HFFc6 (cell line): ENCODE measurements at regions not wholly inside any gene's neighbourhood (a gene's known extent, or its start where the extent isn't known, plus 50 kb on each side); places are given as distances from the start of the nearest gene placed in this dataset.
"Not testable (repeated sequence)": the region's sequence is repeated elsewhere in the genome, so short reads cannot be mapped to it uniquely, and the experiment has no call there.

Source experiments
- DNase-seq: peaks from one replicate; pipeline ENCODE4 v3.0.0-alpha.2; 2018
- H3K27ac Mint-ChIP-seq: 2 replicates; pipeline ENCODE4 v1.8.0; 2020; ENCODE audit warnings: mild to moderate bottlenecking, mixed read lengths
- H3K27me3 Mint-ChIP-seq: 2 replicates; pipeline ENCODE4 v1.8.0; 2021; ENCODE audit warnings: mild to moderate bottlenecking, moderate library complexity, mixed read lengths; ENCODE audit not compliant: insufficient read depth
- H3K36me3 Mint-ChIP-seq: 2 replicates; pipeline ENCODE4 v1.8.0; 2021; ENCODE audit warnings: low read depth, mixed read lengths
- H3K4me1 Mint-ChIP-seq: 2 replicates; pipeline ENCODE4 v1.8.0; 2020; ENCODE audit warnings: low read depth, mixed read lengths
- H3K4me3 Mint-ChIP-seq: 2 replicates; pipeline ENCODE4 v1.8.0; 2020; ENCODE audit warnings: mild to moderate bottlenecking, moderate library complexity, mixed read lengths
- H3K9me3 Mint-ChIP-seq: 2 replicates; pipeline ENCODE4 v1.8.0; 2020; ENCODE audit warnings: mild to moderate bottlenecking, mixed read lengths
- CTCF ChIP-seq: fragments of 200-600 bp; sonication (generic); IDR thresholded peaks from 2 replicates; pipeline ENCODE4 v1.5.0; 2021; ENCODE audit warnings: antibody characterized with exemption, mild to moderate bottlenecking

DNA sequence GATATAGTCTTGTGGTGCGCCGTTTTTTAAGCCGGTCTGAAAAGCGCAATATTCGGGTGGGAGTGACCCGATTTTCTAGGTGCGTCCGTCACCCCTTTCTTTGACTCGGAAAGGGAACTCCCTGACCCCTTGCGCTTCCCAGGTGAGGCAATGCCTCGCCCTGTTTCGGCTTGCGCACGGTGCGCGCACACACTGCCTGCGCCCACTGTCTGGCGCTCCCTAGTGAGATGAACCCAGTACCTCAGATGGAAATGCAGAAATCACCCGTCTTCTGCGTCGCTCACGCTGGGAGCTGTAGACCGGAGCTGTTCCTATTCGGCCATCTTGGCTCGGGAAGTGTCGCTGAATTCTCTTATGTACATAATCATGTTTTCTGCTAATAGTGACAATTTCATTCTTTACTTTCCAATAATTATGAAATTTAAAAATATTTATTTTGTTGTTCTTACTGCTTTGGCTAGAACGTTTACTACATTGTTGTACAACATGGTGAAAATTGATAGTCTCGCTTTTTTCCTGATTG, 61.2 kb upstream of the MINDY3 start:
- H3K27me3 Mint-ChIP-seq, DNase-seq, H3K27ac Mint-ChIP-seq, H3K36me3 Mint-ChIP-seq, H3K4me3 Mint-ChIP-seq, H3K4me1 Mint-ChIP-seq, H3K9me3 Mint-ChIP-seq: not testable (repeated sequence)

DNA sequence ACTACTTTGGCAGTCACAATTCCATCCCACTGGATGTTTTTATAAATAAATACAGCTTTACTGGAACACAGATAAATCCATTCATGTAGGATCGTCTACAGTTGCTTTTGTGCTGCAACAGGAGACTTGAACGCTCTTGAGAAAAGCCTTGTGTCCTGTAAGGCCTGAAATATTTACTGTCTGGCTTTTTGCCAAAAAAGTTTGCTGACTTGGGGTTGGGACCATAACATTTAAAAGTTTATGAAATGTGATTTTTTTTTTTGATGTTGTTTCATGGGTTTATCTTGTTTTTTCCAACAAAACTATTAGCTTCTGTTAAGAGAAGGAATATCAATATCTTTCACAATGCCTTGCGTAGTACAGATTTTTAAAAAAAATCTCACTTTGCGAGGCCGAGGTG, 71.1 kb upstream of the MINDY3 start:
- H3K27ac Mint-ChIP-seq, result no peak overlapping the region
- no peak for TF ChIP-seq CTCF
- H3K36me3 Mint-ChIP-seq, result no peaks in the 10 kb centered on the region
- no peaks in the 10 kb centered on the region for H3K4me1 Mint-ChIP-seq
- H3K27me3 Mint-ChIP-seq, result no peaks in the 10 kb centered on the region
- H3K4me3 Mint-ChIP-seq, result no peak overlapping the region
- peaks cover 8% of the 10 kb centered on the region for H3K9me3 Mint-ChIP-seq
- no peak for DNase-seq

- not testable (repeated sequence) for H3K4me3 Mint-ChIP-seq, H3K27me3 Mint-ChIP-seq, DNase-seq, H3K27ac Mint-ChIP-seq, H3K4me1 Mint-ChIP-seq, H3K36me3 Mint-ChIP-seq
- peaks cover 11% of the 10 kb centered on the region; the same call in 1 of the 2 replicates for H3K9me3 Mint-ChIP-seq
Observed at GRCh38 chr10:15939543-15939942, 79.2 kb upstream of the MINDY3 start.

- Mint-ChIP-seq H3K27ac (no peak overlapping the region), H3K9me3 (peaks cover 17% of the 10 kb centered on the region), H3K4me3 (no peak overlapping the region), H3K27me3 (no peaks in the 10 kb centered on the region), H3K4me1 (no peaks in the 10 kb centered on the region), H3K36me3 (no peaks in the 10 kb centered on the region)
- no peak for DNase-seq
- TF ChIP-seq CTCF, result no peak
Observed at GRCh38 chr10:15943426-15943825, 83.1 kb upstream of the MINDY3 start.

DNA sequence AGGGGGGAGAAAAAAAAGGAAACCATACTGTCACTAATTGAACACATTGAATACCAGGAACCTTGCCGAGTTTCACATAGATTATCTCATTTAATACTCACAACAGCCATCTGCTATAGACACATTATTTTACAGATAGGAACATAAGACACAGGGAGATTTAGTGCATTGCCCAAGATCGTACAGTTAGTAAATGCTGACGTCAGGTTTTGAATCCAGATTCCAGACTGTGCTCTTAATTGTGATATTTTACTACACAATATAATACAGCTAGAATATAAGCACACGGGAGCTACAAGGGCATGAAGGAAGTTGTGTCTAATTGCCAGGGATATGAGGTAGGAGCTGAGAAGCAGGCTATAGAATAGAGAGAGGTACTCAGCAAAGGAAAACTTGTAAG, 93.9 kb upstream of the MINDY3 start:
- no peak for TF ChIP-seq CTCF
- no peaks in the 10 kb centered on the region for H3K27me3 Mint-ChIP-seq

GRCh38 chr10:15960277-15960676, 100.0 kb upstream of the MINDY3 start:
- no peaks in the 10 kb centered on the region for H3K4me1 Mint-ChIP-seq
- H3K36me3 Mint-ChIP-seq, result no peaks in the 10 kb centered on the region
- H3K4me3 Mint-ChIP-seq, result no peak overlapping the region
- H3K27ac Mint-ChIP-seq, result no peak overlapping the region
- no peak for DNase-seq
- no peak for TF ChIP-seq CTCF
- no peaks in the 10 kb centered on the region for H3K9me3 Mint-ChIP-seq
- no peaks in the 10 kb centered on the region for H3K27me3 Mint-ChIP-seq

More for the DNA sequence above, 93.9 kb upstream of the MINDY3 start:
- H3K4me1 Mint-ChIP-seq, result no peaks in the 10 kb centered on the region
- no peak for DNase-seq
- H3K27ac Mint-ChIP-seq, result no peak overlapping the region
- no peaks in the 10 kb centered on the region for H3K36me3 Mint-ChIP-seq
- no peak overlapping the region for H3K4me3 Mint-ChIP-seq
- H3K9me3 Mint-ChIP-seq, result no peaks in the 10 kb centered on the region

GRCh38 chr10:15972736-15973135, 112.4 kb upstream of the MINDY3 start:
- H3K36me3 Mint-ChIP-seq, H3K4me3 Mint-ChIP-seq, H3K27me3 Mint-ChIP-seq, H3K27ac Mint-ChIP-seq, DNase-seq, H3K4me1 Mint-ChIP-seq, H3K9me3 Mint-ChIP-seq: not testable (repeated sequence)
